ENCODE measurements at regions not wholly inside any gene's neighbourhood (a gene's known extent, or its start where the extent isn't known, plus 50 kb on each side); places are given as distances from the start of the nearest gene placed in this dataset.

DNA sequence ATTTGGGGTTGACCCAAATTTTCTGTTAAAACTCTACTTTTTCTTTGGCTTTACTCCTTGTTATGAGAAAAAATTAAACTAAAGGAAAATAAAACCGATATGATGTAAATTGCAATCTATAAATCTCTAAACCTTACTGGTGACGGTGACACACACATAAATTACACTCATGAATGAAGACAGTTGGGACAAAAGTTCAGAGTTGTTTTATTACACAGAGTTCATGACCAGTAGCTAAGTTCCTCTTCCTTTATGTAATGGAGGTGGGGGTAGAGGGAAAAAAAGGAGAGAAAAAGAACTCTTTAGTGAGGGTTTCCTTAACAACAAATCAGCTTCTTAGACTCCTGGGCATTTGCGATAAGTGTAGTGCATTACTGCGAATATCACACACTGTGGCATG, 220.7 kb downstream of the KCNJ2 start:
- TF ChIP-seq, protein P1, sequence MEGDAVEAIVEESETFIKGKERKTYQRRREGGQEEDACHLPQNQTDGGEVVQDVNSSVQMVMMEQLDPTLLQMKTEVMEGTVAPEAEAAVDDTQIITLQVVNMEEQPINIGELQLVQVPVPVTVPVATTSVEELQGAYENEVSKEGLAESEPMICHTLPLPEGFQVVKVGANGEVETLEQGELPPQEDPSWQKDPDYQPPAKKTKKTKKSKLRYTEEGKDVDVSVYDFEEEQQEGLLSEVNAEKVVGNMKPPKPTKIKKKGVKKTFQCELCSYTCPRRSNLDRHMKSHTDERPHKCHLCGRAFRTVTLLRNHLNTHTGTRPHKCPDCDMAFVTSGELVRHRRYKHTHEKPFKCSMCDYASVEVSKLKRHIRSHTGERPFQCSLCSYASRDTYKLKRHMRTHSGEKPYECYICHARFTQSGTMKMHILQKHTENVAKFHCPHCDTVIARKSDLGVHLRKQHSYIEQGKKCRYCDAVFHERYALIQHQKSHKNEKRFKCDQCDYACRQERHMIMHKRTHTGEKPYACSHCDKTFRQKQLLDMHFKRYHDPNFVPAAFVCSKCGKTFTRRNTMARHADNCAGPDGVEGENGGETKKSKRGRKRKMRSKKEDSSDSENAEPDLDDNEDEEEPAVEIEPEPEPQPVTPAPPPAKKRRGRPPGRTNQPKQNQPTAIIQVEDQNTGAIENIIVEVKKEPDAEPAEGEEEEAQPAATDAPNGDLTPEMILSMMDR (IDR thresholded peaks at IDR 0.05) = no peak
- no peak for TF ChIP-seq POLR2A (IDR thresholded peaks at IDR 0.05)

All from Peyer's patch (tissue), 4 donors.